Activated CD8-positive, alpha-beta T cell treated with anti-CD3 and anti-CD28 coated beads for 36 hours (primary cell): ENCODE measurements at regions not wholly inside any gene's neighbourhood (a gene's known extent, or its start where the extent isn't known, plus 50 kb on each side); places are given as distances from the start of the nearest gene placed in this dataset.
"Not testable (repeated sequence)": the region's sequence is repeated elsewhere in the genome, so short reads cannot be mapped to it uniquely, and the experiment has no call there.

Source experiments
- ATAC-seq: fragments of 200-7000 bp; cut with Tn5 transposase; one replicate; pipeline ENCODE4 v1.10.0; 2021; ENCODE audit warnings: mild to moderate bottlenecking, moderate library complexity
- CTCF ChIA-PET: fragments of 350-600 bp; sonication (Branson Sonifier 250); formaldehyde crosslinking; loops from one replicate; lab custom pipeline; 2021; ENCODE audit warnings: antibody characterized with exemption; lab: Charles Lee
- POLR2A ChIA-PET: fragments of 350-600 bp; sonication (Branson Sonifier 250); formaldehyde crosslinking; loops from one replicate; lab custom pipeline; 2021; ENCODE audit warnings: antibody characterized with exemption; lab: Charles Lee
- DNase-seq: peaks from one replicate; pipeline ENCODE4 v3.0.0-alpha.2; 2020
- H3K27ac Mint-ChIP-seq: one replicate; pipeline ENCODE4 v1.8.0; 2021; ENCODE audit warnings: mild to moderate bottlenecking, mixed read lengths
- H3K27me3 Mint-ChIP-seq: one replicate; pipeline ENCODE4 v1.8.0; 2021; ENCODE audit warnings: mixed read lengths
- H3K36me3 Mint-ChIP-seq: one replicate; pipeline ENCODE4 v1.8.0; 2021; ENCODE audit warnings: low read depth, mixed read lengths
- H3K4me1 Mint-ChIP-seq: one replicate; pipeline ENCODE4 v1.8.0; 2021; ENCODE audit warnings: low read depth, mixed read lengths
- H3K4me3 Mint-ChIP-seq: one replicate; pipeline ENCODE4 v1.8.0; 2021; ENCODE audit warnings: mild to moderate bottlenecking, moderate library complexity, mixed read lengths
- H3K9me3 Mint-ChIP-seq: one replicate; pipeline ENCODE4 v1.8.0; 2021; ENCODE audit warnings: mixed read lengths
- intact Hi-C: fragments of 100-400 bp; cut with micrococcal nuclease; formaldehyde crosslinking; loops from one replicate; pipeline ENCODE4 v1.10.0; 2022
- TF ChIP-seq, protein P1 (sequence below): fragments of 200-600 bp; IDR thresholded peaks from one replicate; pipeline ENCODE4 v1.8.0; 2022; ENCODE audit warnings: antibody characterized with exemption, mild to moderate bottlenecking

DNA sequence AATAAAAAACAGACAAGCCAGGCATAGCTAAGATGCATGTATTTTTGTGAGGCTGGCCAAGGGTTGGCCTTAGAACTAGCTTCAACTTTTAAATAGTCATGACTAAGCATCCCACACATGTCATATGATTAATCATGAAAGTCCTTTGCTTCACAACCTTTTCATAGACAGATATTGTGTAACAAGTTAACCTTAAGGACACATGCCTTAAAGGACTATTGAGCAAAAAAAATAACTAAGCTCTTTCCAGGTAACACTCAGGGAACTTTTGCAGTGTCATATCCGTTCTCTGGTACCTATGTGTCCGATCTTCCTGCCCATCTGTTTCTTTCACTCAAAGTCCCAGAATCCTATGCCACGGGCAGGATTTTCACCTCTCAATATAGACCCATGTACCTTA is 498.4 kb downstream of the STK39 start:
- ATAC-seq (no peak), DNase-seq (no peak)
- intact Hi-C loops: no loop called here
- peaks cover 9% of the 10 kb centered on the region for H3K27me3 Mint-ChIP-seq
- CTCF ChIA-PET: no interaction called here
- no peak overlapping the region for H3K4me3 Mint-ChIP-seq
- POLR2A ChIA-PET: no interaction called here
- TF ChIP-seq, protein P1, sequence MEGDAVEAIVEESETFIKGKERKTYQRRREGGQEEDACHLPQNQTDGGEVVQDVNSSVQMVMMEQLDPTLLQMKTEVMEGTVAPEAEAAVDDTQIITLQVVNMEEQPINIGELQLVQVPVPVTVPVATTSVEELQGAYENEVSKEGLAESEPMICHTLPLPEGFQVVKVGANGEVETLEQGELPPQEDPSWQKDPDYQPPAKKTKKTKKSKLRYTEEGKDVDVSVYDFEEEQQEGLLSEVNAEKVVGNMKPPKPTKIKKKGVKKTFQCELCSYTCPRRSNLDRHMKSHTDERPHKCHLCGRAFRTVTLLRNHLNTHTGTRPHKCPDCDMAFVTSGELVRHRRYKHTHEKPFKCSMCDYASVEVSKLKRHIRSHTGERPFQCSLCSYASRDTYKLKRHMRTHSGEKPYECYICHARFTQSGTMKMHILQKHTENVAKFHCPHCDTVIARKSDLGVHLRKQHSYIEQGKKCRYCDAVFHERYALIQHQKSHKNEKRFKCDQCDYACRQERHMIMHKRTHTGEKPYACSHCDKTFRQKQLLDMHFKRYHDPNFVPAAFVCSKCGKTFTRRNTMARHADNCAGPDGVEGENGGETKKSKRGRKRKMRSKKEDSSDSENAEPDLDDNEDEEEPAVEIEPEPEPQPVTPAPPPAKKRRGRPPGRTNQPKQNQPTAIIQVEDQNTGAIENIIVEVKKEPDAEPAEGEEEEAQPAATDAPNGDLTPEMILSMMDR: no peak
- no peak overlapping the region for H3K27ac Mint-ChIP-seq
- H3K36me3 Mint-ChIP-seq: no peaks in the 10 kb centered on the region
- H3K9me3 Mint-ChIP-seq: no peaks in the 10 kb centered on the region
- no peaks in the 10 kb centered on the region for H3K4me1 Mint-ChIP-seq

DNA sequence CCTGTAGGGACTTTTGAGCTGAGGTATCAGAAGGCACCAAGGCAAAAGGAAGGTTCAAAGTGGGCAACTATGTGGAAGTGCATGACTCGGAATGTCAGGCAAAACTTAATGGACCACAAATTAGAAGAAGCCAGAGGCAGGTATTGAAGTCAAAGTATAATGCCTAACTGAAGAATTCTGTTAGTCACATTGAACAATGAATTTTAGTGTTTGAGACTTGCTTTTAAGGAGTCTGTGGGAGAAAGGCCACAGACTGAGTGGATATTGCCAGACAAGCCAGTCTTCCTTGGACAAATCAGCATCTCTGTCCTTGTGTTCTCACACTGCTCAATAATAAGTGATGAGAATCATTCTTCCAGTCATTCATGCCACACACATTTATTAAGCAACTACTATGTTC is 498.9 kb downstream of the STK39 start:
- DNase-seq: no peak
- Mint-ChIP-seq H3K36me3 (no peaks in the 10 kb centered on the region), H3K4me1 (no peaks in the 10 kb centered on the region), H3K27me3 (peaks cover 9% of the 10 kb centered on the region), H3K4me3 (no peak overlapping the region), H3K27ac (no peak overlapping the region), H3K9me3 (no peaks in the 10 kb centered on the region)
- intact Hi-C loops: no loop called here
- ChIA-PET POLR2A (no interaction called here), CTCF (no interaction called here)
- no peak for ATAC-seq
- TF ChIP-seq, protein P1: no peak

DNA sequence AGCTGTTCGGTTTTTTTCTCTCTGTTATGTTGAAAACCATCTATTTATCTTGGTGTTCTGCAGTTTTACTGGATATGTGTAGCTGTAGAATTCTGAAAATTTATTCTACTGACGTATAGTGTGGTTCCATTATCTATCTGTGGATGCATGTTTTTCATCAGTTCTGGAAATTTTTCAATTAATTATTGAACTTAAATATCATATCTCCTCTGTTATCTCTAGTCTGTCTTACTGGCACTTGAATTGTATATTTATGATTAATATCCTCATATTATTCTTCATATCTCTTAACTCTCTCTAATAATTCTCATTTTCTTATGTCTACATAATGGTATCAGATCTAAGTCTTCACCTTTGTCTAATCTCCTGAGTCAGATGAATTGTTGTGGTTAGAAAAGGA is 501.7 kb downstream of the STK39 start:
- TF ChIP-seq, protein P1: no peak
- no peaks in the 10 kb centered on the region for H3K9me3 Mint-ChIP-seq
- ATAC-seq (no peak), DNase-seq (no peak)
- intact Hi-C loops: no loop called here
- no peak overlapping the region for H3K4me3 Mint-ChIP-seq
- CTCF ChIA-PET: no interaction called here
- POLR2A ChIA-PET: no interaction called here
- no peak overlapping the region for H3K27ac Mint-ChIP-seq
- H3K36me3 Mint-ChIP-seq: no peaks in the 10 kb centered on the region
- peaks cover 4% of the 10 kb centered on the region for H3K27me3 Mint-ChIP-seq
- no peaks in the 10 kb centered on the region for H3K4me1 Mint-ChIP-seq

DNA sequence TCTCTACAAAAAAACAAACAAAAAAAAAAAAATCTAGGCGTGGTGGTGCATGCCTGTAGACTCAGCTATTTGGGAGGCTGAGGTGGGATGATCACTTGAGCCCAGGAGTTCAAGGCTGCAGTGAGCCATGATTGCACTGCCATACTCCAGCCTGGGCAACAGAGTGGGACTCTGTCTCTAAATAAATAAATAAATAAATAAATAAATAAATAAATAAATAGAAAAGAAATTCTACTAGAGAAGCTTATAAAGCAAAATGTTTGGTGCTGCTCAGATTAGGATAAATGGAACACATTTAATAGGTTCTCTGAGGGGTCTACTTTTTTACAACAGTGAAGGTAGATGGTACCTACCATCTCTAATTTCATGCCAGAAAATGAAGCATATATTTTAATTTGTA is 507.5 kb downstream of the STK39 start:
- ATAC-seq, H3K36me3 Mint-ChIP-seq, H3K4me1 Mint-ChIP-seq, CTCF ChIA-PET, DNase-seq, intact Hi-C loops, H3K27me3 Mint-ChIP-seq, H3K27ac Mint-ChIP-seq, POLR2A ChIA-PET, H3K9me3 Mint-ChIP-seq, H3K4me3 Mint-ChIP-seq: not testable (repeated sequence)

DNA sequence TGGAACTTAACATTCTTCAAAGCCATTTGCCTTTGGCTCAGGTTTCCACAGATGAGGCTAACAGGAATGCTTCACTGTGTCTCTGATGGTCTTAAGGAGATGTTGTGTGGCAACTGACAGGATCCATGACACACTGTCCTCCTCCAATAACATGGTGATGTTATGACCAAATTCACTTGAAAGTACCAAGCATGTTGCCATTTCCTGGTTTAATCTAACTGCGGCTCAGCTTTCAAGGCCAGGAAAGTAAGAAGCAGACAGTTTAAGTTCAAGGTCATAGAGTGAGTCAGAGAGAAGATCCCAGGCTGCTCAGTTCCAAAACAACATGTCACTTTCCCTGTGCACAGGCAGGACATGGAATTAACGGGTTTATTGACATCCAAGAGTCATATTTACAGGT is 513.6 kb downstream of the STK39 start:
- Mint-ChIP-seq H3K27ac (no peak overlapping the region), H3K27me3 (peaks cover 2% of the 10 kb centered on the region), H3K9me3 (no peaks in the 10 kb centered on the region), H3K4me1 (no peaks in the 10 kb centered on the region), H3K4me3 (no peak overlapping the region), H3K36me3 (no peaks in the 10 kb centered on the region)
- ChIA-PET CTCF (no interaction called here), POLR2A (no interaction called here)
- intact Hi-C loops: no loop called here
- DNase-seq: no peak
- ATAC-seq: no peak
- TF ChIP-seq, protein P1: no peak

DNA sequence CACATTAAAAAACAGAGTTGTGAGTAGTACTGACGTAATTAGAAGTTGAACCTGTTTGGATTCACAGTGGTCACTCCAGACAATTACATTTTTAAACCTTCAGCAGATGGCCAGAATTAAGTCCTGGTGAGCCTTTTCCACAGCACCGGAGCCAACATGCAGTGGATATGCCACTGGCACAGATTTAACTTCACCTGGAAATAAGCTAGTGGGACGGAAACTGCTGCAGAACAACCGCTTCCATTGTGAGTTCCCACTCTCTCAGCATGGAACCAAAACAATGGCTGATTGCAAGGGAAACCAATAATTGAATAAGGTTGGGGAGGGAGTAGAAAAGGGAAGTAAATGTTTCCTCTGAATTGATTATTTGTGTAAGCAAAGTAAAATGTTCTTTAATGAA is 515.1 kb downstream of the STK39 start:
- TF ChIP-seq, protein P1: no peak
- Mint-ChIP-seq H3K4me1 (no peaks in the 10 kb centered on the region), H3K4me3 (no peak overlapping the region), H3K27ac (no peak overlapping the region), H3K27me3 (peaks cover 4% of the 10 kb centered on the region), H3K36me3 (no peaks in the 10 kb centered on the region), H3K9me3 (no peaks in the 10 kb centered on the region)
- ATAC-seq: no peak
- CTCF ChIA-PET: no interaction called here
- no peak for DNase-seq
- POLR2A ChIA-PET: no interaction called here
- intact Hi-C loops: no loop called here
